PFSK-1 (cell line): ENCODE measurements at regions not wholly inside any gene's neighbourhood (a gene's known extent, or its start where the extent isn't known, plus 50 kb on each side); places are given as distances from the start of the nearest gene placed in this dataset.

Experiments used
- FOXP2 ChIP-seq: optimal IDR thresholded peaks from 2 replicates; pipeline ENCODE3; 2011; ENCODE audit warnings: borderline replicate concordance, control low read depth, inconsistent platforms; ENCODE audit not compliant: insufficient read depth; ENCODE audit errors: extremely low read length, extremely low read depth
- POLR2AphosphoS5 ChIP-seq: IDR thresholded peaks from 2 replicates; pipeline ENCODE4 v1.6.1; 2012; ENCODE audit warnings: low read depth, mild to moderate bottlenecking, control low read depth, low read length, moderate library complexity
- SIN3A ChIP-seq: IDR thresholded peaks from 2 replicates; pipeline ENCODE4 v1.6.1; 2012; ENCODE audit warnings: mild to moderate bottlenecking, low read length, moderate library complexity, borderline replicate concordance; ENCODE audit not compliant: insufficient read depth
- TAF1 ChIP-seq: IDR thresholded peaks from 2 replicates; pipeline ENCODE4 v1.6.1; 2012; ENCODE audit warnings: low read length, control low read depth, borderline replicate concordance; ENCODE audit not compliant: insufficient read depth
- TF ChIP-seq, protein P1 (sequence below), 2 experiments: IDR thresholded peaks; 2 replicates each; pipeline versions ENCODE4 v1.6.1 to v1.8.0; 2011 to 2012; ENCODE audit warnings: low read depth in 2 of 2, low read length in 2 of 2, control low read depth in 1 of 2, inconsistent platforms in 1 of 2, mild to moderate bottlenecking in 1 of 2, moderate library complexity in 1 of 2; ENCODE audit not compliant: insufficient read depth in 1 of 2

DNA sequence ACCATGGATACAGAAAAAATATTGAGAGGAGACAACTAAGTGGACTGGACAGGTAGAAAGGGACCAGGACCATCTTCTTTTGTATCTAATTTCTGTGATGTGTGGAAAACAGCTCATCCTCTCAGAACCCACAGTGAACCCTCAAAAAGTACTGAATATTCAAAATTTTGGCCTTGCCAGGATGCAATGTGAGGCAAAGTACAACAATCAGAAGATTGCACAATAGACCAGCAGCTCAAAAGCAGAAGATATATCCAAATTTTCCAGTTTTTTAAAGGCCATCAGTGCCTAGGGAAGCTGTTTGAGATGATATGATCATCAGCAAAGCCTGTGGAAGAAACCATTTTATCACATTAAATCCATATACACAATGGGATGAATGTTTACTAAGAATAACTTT lies 973.3 kb upstream of the MIR17HG start:
- TF ChIP-seq, protein P1, sequence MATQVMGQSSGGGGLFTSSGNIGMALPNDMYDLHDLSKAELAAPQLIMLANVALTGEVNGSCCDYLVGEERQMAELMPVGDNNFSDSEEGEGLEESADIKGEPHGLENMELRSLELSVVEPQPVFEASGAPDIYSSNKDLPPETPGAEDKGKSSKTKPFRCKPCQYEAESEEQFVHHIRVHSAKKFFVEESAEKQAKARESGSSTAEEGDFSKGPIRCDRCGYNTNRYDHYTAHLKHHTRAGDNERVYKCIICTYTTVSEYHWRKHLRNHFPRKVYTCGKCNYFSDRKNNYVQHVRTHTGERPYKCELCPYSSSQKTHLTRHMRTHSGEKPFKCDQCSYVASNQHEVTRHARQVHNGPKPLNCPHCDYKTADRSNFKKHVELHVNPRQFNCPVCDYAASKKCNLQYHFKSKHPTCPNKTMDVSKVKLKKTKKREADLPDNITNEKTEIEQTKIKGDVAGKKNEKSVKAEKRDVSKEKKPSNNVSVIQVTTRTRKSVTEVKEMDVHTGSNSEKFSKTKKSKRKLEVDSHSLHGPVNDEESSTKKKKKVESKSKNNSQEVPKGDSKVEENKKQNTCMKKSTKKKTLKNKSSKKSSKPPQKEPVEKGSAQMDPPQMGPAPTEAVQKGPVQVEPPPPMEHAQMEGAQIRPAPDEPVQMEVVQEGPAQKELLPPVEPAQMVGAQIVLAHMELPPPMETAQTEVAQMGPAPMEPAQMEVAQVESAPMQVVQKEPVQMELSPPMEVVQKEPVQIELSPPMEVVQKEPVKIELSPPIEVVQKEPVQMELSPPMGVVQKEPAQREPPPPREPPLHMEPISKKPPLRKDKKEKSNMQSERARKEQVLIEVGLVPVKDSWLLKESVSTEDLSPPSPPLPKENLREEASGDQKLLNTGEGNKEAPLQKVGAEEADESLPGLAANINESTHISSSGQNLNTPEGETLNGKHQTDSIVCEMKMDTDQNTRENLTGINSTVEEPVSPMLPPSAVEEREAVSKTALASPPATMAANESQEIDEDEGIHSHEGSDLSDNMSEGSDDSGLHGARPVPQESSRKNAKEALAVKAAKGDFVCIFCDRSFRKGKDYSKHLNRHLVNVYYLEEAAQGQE (IDR thresholded peaks at IDR 0.05; ENCODE audit: insufficient read depth in 1 of 2, low read depth in 2 of 2, low read length in 2 of 2): no peak
- TF ChIP-seq FOXP2 (no peak), POLR2AphosphoS5 (no peak), TAF1 (no peak), SIN3A (no peak)
